Stomach (tissue), 8 donors: ENCODE measurements at regions not wholly inside any gene's neighbourhood (a gene's known extent, or its start where the extent isn't known, plus 50 kb on each side); places are given as distances from the start of the nearest gene placed in this dataset.

Experiments used
- DNase-seq, 2 donors: peaks; one replicate each; pipeline versions ENCODE4 v3.0.0 to v3.0.0-alpha.2; 2013 to 2019
- H3K27ac ChIP-seq, 5 donors: fragments of 200-600 bp in 4 of 5; sonication (generic) in 4 of 5; one replicate each; pipeline ENCODE4 v1.5.1; 2013 to 2019; ENCODE audit warnings: mild to moderate bottlenecking in 1 of 5, moderate library complexity in 1 of 5
- H3K27me3 ChIP-seq, 3 donors: fragments of 200-600 bp; sonication (generic); one replicate each; pipeline ENCODE4 v1.5.1; 2017 to 2019; ENCODE audit warnings: mixed run types in 1 of 3
- H3K36me3 ChIP-seq, 4 donors: fragments of 200-600 bp; sonication (generic); 1 replicate in 3 of 4; 2 replicates in 1 of 4; pipeline ENCODE4 v1.5.1; 2016 to 2019
- H3K4me1 ChIP-seq, 4 donors: fragments of 200-600 bp; sonication (generic); one replicate each; pipeline ENCODE4 v1.5.1; 2016 to 2019
- H3K4me3 ChIP-seq, 4 donors: fragments of 200-600 bp; sonication (generic) in 3 of 4; one replicate each; pipeline ENCODE4 v1.5.1; 2016 to 2019; ENCODE audit warnings: mild to moderate bottlenecking in 1 of 4
- H3K9me3 ChIP-seq, 4 donors: fragments of 200-600 bp; sonication (generic); one replicate each; pipeline ENCODE4 v1.5.1; 2016 to 2019
- CTCF ChIP-seq, 7 experiments: fragments of 450-650 bp in 4 of 7; fragments of 200-600 bp in 3 of 7; sonication (generic) in 3 of 7; IDR thresholded peaks; one replicate each; pipeline ENCODE4 v1.5.1; 2016 to 2019; ENCODE audit warnings: antibody characterized with exemption in 7 of 7, control low read depth in 2 of 7, mild to moderate bottlenecking in 1 of 7
- EP300 ChIP-seq: sonication (generic); formaldehyde crosslinking; IDR thresholded peaks from one replicate; pipeline ENCODE4 v1.6.1; 2017; ENCODE audit warnings: antibody characterized with exemption
- POLR2A ChIP-seq, 4 donors: fragments of 450-650 bp; IDR thresholded peaks; one replicate each; pipeline ENCODE4 v1.6.1; 2016; ENCODE audit warnings: antibody characterized with exemption in 4 of 4, control low read depth in 2 of 4, mild to moderate bottlenecking in 1 of 4, moderate library complexity in 1 of 4
- POLR2AphosphoS5 ChIP-seq, 3 donors: sonication (generic); formaldehyde crosslinking; IDR thresholded peaks; one replicate each; pipeline ENCODE4 v1.6.1; 2016; ENCODE audit warnings: antibody characterized with exemption in 3 of 3
- WGBS, 5 donors: extraction: QIAGEN DNeasy Blood & Tissue Kit in 3 of 5; methylation state at CpG; one replicate each; pipeline versions ENCODE4 v1.1.5 to v1.1.7; 2013 to 2018; 5-methylcytosine and 5-hydroxymethylcytosine counted together
- intact Hi-C: fragments of 100-400 bp; cut with DNase I; formaldehyde crosslinking; loops from one replicate; pipeline ENCODE4 v1.15.1; 2023; ENCODE audit warnings: low total_unique reads
- donor health status: healthy with polysubstance abuse.
- donor health status: Bipolar disorder and iron deficiency.
- donor health status: healthy.

GRCh38 chr16:6153901-6154300, 1056.3 kb upstream of the EEF2KMT start:
- no peaks in the 10 kb centered on the region for H3K9me3 ChIP-seq
- TF ChIP-seq EP300 (no peak), POLR2A (IDR thresholded peaks at IDR 0.05) (no peak), CTCF (IDR thresholded peaks at IDR 0.05) (no peak), POLR2AphosphoS5 (IDR thresholded peaks at IDR 0.05) (no peak)
- WGBS, 5 donors: 82 to 93% (median 87%) methylated on average over 5 of the region's 5 CpGs
- intact Hi-C loops: no loop called here
- H3K36me3 ChIP-seq: no peaks in the 10 kb centered on the region
- no peak overlapping the region for H3K27ac ChIP-seq
- DNase-seq: no peak
- no peak overlapping the region for H3K4me3 ChIP-seq
- no peaks in the 10 kb centered on the region for H3K27me3 ChIP-seq
- no peaks in the 10 kb centered on the region for H3K4me1 ChIP-seq

- 82 to 85% (median 85%) methylated on average over 10 of the region's 10 CpGs for WGBS, 5 donors
- H3K27ac ChIP-seq: no peak overlapping the region
- intact Hi-C loops: no loop called here
- no peak for DNase-seq
- no peaks in the 10 kb centered on the region for H3K36me3 ChIP-seq
- peaks cover 0 to 27% (median 10%) of the 10 kb centered on the region in 4 donors for H3K9me3 ChIP-seq
- H3K4me1 ChIP-seq: no peaks in the 10 kb centered on the region
- no peak for TF ChIP-seq POLR2A (IDR thresholded peaks at IDR 0.05)
- no peak for TF ChIP-seq POLR2AphosphoS5 (IDR thresholded peaks at IDR 0.05)
- TF ChIP-seq CTCF (IDR thresholded peaks at IDR 0.05): no peak
- no peak for TF ChIP-seq EP300
- H3K4me3 ChIP-seq: no peak overlapping the region
- no peaks in the 10 kb centered on the region for H3K27me3 ChIP-seq
These were observed 1051.4 kb upstream of the EEF2KMT start for GRCh38 chr16:6149031-6149430.

GRCh38 chr16:6148361-6148760, 1050.8 kb upstream of the EEF2KMT start:
- Histone ChIP-seq H3K36me3 (no peaks in the 10 kb centered on the region), H3K27ac (no peak overlapping the region), H3K9me3 (peaks cover 0 to 27% (median 10%) of the 10 kb centered on the region in 4 donors), H3K4me1 (no peaks in the 10 kb centered on the region), H3K27me3 (no peaks in the 10 kb centered on the region), H3K4me3 (no peak overlapping the region)
- DNase-seq: no peak
- 53 to 71% (median 61%) methylated on average over 2 of the region's 2 CpGs for WGBS, 5 donors
- TF ChIP-seq CTCF (IDR thresholded peaks at IDR 0.05) (no peak), EP300 (no peak), POLR2A (IDR thresholded peaks at IDR 0.05) (no peak), POLR2AphosphoS5 (IDR thresholded peaks at IDR 0.05) (no peak)
- intact Hi-C loops: no loop called here

- no peak for TF ChIP-seq POLR2A (IDR thresholded peaks at IDR 0.05)
- no peak for TF ChIP-seq POLR2AphosphoS5 (IDR thresholded peaks at IDR 0.05)
- no peak for TF ChIP-seq CTCF (IDR thresholded peaks at IDR 0.05)
- no peak for TF ChIP-seq EP300
- Histone ChIP-seq H3K36me3 (no peaks in the 10 kb centered on the region), H3K4me1 (no peaks in the 10 kb centered on the region), H3K4me3 (no peak overlapping the region), H3K27ac (no peak overlapping the region), H3K9me3 (peaks cover 0 to 27% (median 10%) of the 10 kb centered on the region in 4 donors), H3K27me3 (no peaks in the 10 kb centered on the region)
- WGBS, 5 donors: 57 to 69% (median 65%) methylated on average over 9 of the region's 9 CpGs
- no peak for DNase-seq
- intact Hi-C loops: no loop called here
These were observed 1049.4 kb upstream of the EEF2KMT start for GRCh38 chr16:6146874-6147425.
